Ishikawa (cell line): ENCODE measurements at regions not wholly inside any gene's neighbourhood (a gene's known extent, or its start where the extent isn't known, plus 50 kb on each side); places are given as distances from the start of the nearest gene placed in this dataset.

Source experiments
- CEBPB ChIP-seq: IDR thresholded peaks from 2 replicates; pipeline ENCODE4 v1.6.1; 2012
- CREB1 ChIP-seq: IDR thresholded peaks from 2 replicates; pipeline ENCODE4 v1.6.1; 2012; ENCODE audit warnings: low read depth
- EGR1 ChIP-seq: IDR thresholded peaks from 2 replicates; pipeline ENCODE4 v1.6.1; 2012
- EP300 ChIP-seq: IDR thresholded peaks from 2 replicates; pipeline ENCODE4 v1.6.1; 2012; ENCODE audit warnings: borderline replicate concordance
- FOXM1 ChIP-seq: IDR thresholded peaks from 2 replicates; pipeline ENCODE4 v1.6.1; 2012; ENCODE audit warnings: low read depth, borderline replicate concordance
- NFIC ChIP-seq: IDR thresholded peaks from 2 replicates; pipeline ENCODE4 v1.6.1; 2012
- RAD21 ChIP-seq: IDR thresholded peaks from 2 replicates; pipeline ENCODE4 v1.6.1; 2012; ENCODE audit warnings: low read depth
- TAF1 ChIP-seq: IDR thresholded peaks from 2 replicates; pipeline ENCODE4 v1.6.1; 2012; ENCODE audit warnings: low read depth, mild to moderate bottlenecking
- TCF12 ChIP-seq: IDR thresholded peaks from 2 replicates; pipeline ENCODE4 v1.6.1; 2012; ENCODE audit warnings: low read depth
- TEAD4 ChIP-seq: IDR thresholded peaks from 2 replicates; pipeline ENCODE4 v1.6.1; 2012
- YY1 ChIP-seq: IDR thresholded peaks from 2 replicates; pipeline ENCODE4 v1.6.1; 2012; ENCODE audit warnings: low read depth
- ZBTB7A ChIP-seq: IDR thresholded peaks from 2 replicates; pipeline ENCODE4 v1.6.1; 2012; ENCODE audit warnings: low read depth
- TF ChIP-seq, protein P1 (sequence below): IDR thresholded peaks from 2 replicates; pipeline ENCODE4 v1.6.1; 2012; ENCODE audit warnings: low read depth, mild to moderate bottlenecking
- TF ChIP-seq, protein P2 (sequence below): IDR thresholded peaks from 2 replicates; pipeline ENCODE4 v1.6.1; 2012
- TF ChIP-seq, protein P3 (sequence below): IDR thresholded peaks from 2 replicates; pipeline ENCODE4 v1.6.1; 2012

DNA sequence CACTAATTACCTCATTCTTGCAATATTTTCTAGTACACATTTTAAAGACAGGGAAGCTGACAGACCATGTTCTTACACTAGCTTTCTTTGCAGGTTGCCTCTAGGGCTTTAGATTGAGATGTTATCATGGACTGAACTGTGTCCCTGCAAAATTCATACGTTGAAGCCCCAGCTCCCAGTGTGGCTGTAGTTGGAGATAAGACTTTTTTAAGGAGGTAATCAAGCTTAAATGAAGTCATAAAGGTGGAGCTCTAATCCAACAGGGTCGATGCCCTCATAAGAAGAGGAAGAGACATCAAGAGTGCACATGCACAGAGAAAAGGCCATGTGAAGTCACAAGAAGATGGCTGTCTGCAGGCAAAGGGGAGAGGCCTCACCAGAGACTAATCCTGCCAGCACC lies 471.2 kb upstream of the ACTBL2 start:
- no peak for TF ChIP-seq TCF12
- TF ChIP-seq, protein P1, sequence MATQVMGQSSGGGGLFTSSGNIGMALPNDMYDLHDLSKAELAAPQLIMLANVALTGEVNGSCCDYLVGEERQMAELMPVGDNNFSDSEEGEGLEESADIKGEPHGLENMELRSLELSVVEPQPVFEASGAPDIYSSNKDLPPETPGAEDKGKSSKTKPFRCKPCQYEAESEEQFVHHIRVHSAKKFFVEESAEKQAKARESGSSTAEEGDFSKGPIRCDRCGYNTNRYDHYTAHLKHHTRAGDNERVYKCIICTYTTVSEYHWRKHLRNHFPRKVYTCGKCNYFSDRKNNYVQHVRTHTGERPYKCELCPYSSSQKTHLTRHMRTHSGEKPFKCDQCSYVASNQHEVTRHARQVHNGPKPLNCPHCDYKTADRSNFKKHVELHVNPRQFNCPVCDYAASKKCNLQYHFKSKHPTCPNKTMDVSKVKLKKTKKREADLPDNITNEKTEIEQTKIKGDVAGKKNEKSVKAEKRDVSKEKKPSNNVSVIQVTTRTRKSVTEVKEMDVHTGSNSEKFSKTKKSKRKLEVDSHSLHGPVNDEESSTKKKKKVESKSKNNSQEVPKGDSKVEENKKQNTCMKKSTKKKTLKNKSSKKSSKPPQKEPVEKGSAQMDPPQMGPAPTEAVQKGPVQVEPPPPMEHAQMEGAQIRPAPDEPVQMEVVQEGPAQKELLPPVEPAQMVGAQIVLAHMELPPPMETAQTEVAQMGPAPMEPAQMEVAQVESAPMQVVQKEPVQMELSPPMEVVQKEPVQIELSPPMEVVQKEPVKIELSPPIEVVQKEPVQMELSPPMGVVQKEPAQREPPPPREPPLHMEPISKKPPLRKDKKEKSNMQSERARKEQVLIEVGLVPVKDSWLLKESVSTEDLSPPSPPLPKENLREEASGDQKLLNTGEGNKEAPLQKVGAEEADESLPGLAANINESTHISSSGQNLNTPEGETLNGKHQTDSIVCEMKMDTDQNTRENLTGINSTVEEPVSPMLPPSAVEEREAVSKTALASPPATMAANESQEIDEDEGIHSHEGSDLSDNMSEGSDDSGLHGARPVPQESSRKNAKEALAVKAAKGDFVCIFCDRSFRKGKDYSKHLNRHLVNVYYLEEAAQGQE, result no peak
- TF ChIP-seq, protein P2, sequence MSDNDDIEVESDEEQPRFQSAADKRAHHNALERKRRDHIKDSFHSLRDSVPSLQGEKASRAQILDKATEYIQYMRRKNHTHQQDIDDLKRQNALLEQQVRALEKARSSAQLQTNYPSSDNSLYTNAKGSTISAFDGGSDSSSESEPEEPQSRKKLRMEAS, result no peak
- no peak for TF ChIP-seq FOXM1
- no peak for TF ChIP-seq ZBTB7A

DNA sequence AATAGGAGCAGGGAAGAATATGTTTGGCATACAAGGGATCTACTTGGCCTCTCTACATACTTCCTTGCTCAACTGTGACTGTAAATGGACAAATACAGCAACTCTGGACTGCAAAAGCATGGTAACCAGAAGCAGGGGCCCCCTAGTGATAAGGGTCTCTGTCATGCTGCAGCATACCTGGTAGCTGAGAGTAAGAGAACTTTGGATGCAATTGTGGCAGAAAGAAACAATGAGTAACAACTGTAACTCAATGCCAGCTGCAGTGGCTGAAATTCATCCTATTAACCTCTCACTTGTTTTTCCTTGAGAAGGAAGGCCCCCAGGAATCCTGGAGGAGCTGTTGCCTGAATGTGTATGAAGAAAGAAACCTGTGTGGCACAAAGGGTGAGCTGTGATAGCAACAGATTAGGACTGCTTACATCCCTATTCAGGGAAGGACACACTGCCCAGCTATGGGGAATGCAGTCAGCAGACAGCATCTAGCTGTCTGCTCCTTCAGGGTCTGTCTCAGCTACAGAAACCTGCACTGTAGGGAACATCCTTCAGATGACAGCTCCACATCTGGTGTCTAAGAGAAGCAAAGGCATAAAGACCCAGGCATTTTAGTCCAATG lies 468.1 kb upstream of the ACTBL2 start:
- TF ChIP-seq RAD21 (no peak), TAF1 (no peak), CREB1 (no peak), NFIC (no peak), EGR1 (no peak), CEBPB (no peak), TCF12 (no peak), FOXM1 (no peak), EP300 (no peak), ZBTB7A (no peak), YY1 (no peak), TEAD4 (no peak)
- TF ChIP-seq, protein P2, result no peak
- TF ChIP-seq, protein P3, sequence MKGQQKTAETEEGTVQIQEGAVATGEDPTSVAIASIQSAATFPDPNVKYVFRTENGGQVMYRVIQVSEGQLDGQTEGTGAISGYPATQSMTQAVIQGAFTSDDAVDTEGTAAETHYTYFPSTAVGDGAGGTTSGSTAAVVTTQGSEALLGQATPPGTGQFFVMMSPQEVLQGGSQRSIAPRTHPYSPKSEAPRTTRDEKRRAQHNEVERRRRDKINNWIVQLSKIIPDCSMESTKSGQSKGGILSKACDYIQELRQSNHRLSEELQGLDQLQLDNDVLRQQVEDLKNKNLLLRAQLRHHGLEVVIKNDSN, result no peak
- TF ChIP-seq, protein P1, result no peak

DNA sequence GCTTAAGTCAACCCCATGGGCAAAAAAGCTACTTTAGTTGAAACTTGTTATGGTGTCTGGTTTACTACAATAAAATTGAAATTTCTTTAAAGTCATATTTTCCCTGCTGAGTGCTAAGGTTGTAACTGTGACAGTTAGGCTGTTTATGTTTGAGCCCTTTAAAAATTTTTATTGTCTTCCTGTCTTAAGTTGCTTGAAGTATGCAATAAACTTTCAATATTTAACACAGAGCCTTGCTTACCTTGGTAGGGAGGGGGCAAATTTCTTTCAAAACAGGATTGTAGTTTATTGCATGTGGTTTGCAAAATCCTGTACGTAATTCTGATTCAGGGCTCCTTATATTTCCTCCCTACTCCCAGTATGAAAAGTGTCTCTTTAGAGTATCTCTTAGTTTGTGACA lies 465.5 kb upstream of the ACTBL2 start:
- TF ChIP-seq TEAD4 (no peak), TCF12 (no peak)
- TF ChIP-seq, protein P3, result no peak
- TF ChIP-seq, protein P1, result no peak

GRCh38 chr5:57947181-57947580 lies 464.6 kb upstream of the ACTBL2 start:
- TF ChIP-seq TCF12 (no peak), NFIC (no peak), RAD21 (no peak), TAF1 (no peak), YY1 (no peak), EP300 (no peak), CREB1 (no peak), TEAD4 (no peak), EGR1 (no peak), ZBTB7A (no peak), CEBPB (no peak), FOXM1 (no peak)
- TF ChIP-seq, protein P3, result no peak
- TF ChIP-seq, protein P1, result no peak
- TF ChIP-seq, protein P2, result no peak
